ENCODE measurements at regions not wholly inside any gene's neighbourhood (a gene's known extent, or its start where the extent isn't known, plus 50 kb on each side); places are given as distances from the start of the nearest gene placed in this dataset.
"Not testable (repeated sequence)": the region's sequence is repeated elsewhere in the genome, so short reads cannot be mapped to it uniquely, and the experiment has no call there.

DNA sequence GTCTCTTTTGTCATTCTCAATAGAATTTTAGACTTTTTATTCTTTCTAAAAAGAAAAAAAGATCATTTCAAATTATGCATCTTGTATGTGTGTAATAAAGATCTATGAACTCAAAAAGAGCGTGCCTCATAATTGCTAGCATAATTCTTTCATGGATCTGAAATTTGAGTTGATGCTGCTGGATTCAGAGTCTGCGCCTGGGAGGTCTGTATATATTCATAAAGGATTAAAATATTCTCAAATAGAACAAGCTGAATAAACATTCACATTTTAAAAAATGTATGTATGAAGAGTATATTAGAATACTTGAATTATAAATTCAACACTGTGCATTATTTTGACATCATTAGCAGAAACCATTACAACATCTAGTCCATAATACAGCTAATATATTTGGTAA lies 297.8 kb upstream of the GRAMD2B start:
- H3K27ac ChIP-seq (ENCODE audit: low read depth in 1 of 2, low read length in 2 of 2) = no peak overlapping the region
- Mint-ChIP-seq H3K36me3 (ENCODE audit: low read depth) (no peaks in the 10 kb centered on the region), H3K27me3 (no peaks in the 10 kb centered on the region), H3K4me3 (no peak overlapping the region), H3K27ac (no peak overlapping the region), H3K4me1 (ENCODE audit: low read depth) (no peaks in the 10 kb centered on the region), H3K9me3 (peaks cover 2% of the 10 kb centered on the region)
- no peak overlapping the region for H3K4me3 ChIP-seq (ENCODE audit: low read length)
- TF ChIP-seq, protein P1, sequence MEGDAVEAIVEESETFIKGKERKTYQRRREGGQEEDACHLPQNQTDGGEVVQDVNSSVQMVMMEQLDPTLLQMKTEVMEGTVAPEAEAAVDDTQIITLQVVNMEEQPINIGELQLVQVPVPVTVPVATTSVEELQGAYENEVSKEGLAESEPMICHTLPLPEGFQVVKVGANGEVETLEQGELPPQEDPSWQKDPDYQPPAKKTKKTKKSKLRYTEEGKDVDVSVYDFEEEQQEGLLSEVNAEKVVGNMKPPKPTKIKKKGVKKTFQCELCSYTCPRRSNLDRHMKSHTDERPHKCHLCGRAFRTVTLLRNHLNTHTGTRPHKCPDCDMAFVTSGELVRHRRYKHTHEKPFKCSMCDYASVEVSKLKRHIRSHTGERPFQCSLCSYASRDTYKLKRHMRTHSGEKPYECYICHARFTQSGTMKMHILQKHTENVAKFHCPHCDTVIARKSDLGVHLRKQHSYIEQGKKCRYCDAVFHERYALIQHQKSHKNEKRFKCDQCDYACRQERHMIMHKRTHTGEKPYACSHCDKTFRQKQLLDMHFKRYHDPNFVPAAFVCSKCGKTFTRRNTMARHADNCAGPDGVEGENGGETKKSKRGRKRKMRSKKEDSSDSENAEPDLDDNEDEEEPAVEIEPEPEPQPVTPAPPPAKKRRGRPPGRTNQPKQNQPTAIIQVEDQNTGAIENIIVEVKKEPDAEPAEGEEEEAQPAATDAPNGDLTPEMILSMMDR (IDR thresholded peaks at IDR 0.05) = no peak
- no peak for ATAC-seq (ENCODE audit: poor library complexity)
- intact Hi-C loops (cut with DNase I, micrococcal nuclease) = no loop called here
- H3K36me3 ChIP-seq (ENCODE audit: insufficient read depth, low read length) = no peaks in the 10 kb centered on the region
- H3K9me3 ChIP-seq (ENCODE audit: control insufficient read depth in 1 of 2, insufficient read depth in 1 of 2, low read length in 2 of 2) = peaks cover 0 to 8% of the 10 kb centered on the region in 2 experiments
- POLR2A ChIA-PET = no interaction called here
- H3K4me1 ChIP-seq (ENCODE audit: insufficient read depth, low read length) = no peaks in the 10 kb centered on the region
- CTCF ChIA-PET = no interaction called here
- H3K27me3 ChIP-seq (ENCODE audit: control insufficient read depth in 1 of 2, insufficient read depth in 2 of 2, low read length in 2 of 2) = no peaks in the 10 kb centered on the region
- DNase-seq = no peak

DNA sequence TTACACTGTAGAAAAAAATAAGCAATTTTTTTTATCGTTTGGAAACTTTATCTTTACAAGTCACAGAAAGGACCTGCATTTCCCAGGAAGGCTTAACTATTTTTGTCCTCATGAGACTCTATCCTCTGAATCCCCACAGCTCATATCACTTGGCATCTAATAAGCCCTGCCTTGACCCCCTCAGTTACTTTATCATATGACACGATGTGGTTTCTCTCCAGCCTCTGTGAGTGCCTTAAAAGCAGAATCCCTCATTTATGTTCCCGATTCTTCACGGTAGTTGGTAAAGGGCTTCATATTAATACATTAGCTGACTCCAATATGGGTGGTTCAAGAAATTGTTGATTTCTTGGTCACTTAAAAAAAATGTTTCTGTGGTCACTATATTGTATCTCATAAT lies 296.6 kb upstream of the GRAMD2B start:
- Mint-ChIP-seq H3K36me3 (ENCODE audit: low read depth) (no peaks in the 10 kb centered on the region), H3K27me3 (no peaks in the 10 kb centered on the region), H3K9me3 (peaks cover 5% of the 10 kb centered on the region), H3K4me3 (no peak overlapping the region), H3K27ac (no peak overlapping the region), H3K4me1 (ENCODE audit: low read depth) (no peaks in the 10 kb centered on the region)
- ATAC-seq (ENCODE audit: poor library complexity) (no peak), DNase-seq (no peak)
- H3K27me3 ChIP-seq (ENCODE audit: control insufficient read depth in 1 of 2, insufficient read depth in 2 of 2, low read length in 2 of 2) = no peaks in the 10 kb centered on the region
- H3K27ac ChIP-seq (ENCODE audit: low read depth in 1 of 2, low read length in 2 of 2) = no peak overlapping the region
- H3K4me1 ChIP-seq (ENCODE audit: insufficient read depth, low read length) = no peaks in the 10 kb centered on the region
- CTCF ChIA-PET = no interaction called here
- H3K9me3 ChIP-seq (ENCODE audit: control insufficient read depth in 1 of 2, insufficient read depth in 1 of 2, low read length in 2 of 2) = peaks cover 0 to 5% of the 10 kb centered on the region in 2 experiments
- no peaks in the 10 kb centered on the region for H3K36me3 ChIP-seq (ENCODE audit: insufficient read depth, low read length)
- intact Hi-C loops (cut with DNase I, micrococcal nuclease) = no loop called here
- H3K4me3 ChIP-seq (ENCODE audit: low read length) = no peak overlapping the region
- POLR2A ChIA-PET = no interaction called here
- TF ChIP-seq, protein P1 (IDR thresholded peaks at IDR 0.05) = no peak

DNA sequence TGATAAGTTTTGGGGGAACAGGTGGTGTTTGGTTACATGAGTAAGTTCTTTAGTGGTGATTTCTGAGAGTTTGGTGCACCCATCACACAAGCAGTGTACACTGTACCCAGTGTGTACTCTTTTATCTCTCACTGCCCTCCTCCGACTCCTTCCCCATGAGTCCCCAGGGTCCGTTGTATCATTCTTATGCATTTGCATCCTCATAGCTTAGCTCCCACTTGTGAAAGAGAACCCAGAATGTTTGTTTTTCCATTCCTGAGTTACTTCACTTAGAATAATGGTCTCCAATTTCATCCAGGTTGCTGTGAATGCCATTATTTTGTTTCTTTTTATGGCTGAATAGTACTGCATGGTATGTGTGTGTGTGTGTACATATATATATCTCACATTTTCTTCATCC lies 295.8 kb upstream of the GRAMD2B start:
- H3K4me1 ChIP-seq (ENCODE audit: insufficient read depth, low read length); H3K4me3 Mint-ChIP-seq; DNase-seq; H3K36me3 ChIP-seq (ENCODE audit: insufficient read depth, low read length); H3K4me1 Mint-ChIP-seq (ENCODE audit: low read depth); ATAC-seq (ENCODE audit: poor library complexity); H3K9me3 ChIP-seq (ENCODE audit: control insufficient read depth in 1 of 2, insufficient read depth in 1 of 2, low read length in 2 of 2); H3K36me3 Mint-ChIP-seq (ENCODE audit: low read depth); POLR2A ChIA-PET; H3K4me3 ChIP-seq (ENCODE audit: low read length); CTCF ChIA-PET; intact Hi-C loops (cut with DNase I, micrococcal nuclease); H3K27ac ChIP-seq (ENCODE audit: low read depth in 1 of 2, low read length in 2 of 2); H3K27me3 ChIP-seq (ENCODE audit: control insufficient read depth in 1 of 2, insufficient read depth in 2 of 2, low read length in 2 of 2); H3K27me3 Mint-ChIP-seq; H3K27ac Mint-ChIP-seq; H3K9me3 Mint-ChIP-seq: not testable (repeated sequence)

DNA sequence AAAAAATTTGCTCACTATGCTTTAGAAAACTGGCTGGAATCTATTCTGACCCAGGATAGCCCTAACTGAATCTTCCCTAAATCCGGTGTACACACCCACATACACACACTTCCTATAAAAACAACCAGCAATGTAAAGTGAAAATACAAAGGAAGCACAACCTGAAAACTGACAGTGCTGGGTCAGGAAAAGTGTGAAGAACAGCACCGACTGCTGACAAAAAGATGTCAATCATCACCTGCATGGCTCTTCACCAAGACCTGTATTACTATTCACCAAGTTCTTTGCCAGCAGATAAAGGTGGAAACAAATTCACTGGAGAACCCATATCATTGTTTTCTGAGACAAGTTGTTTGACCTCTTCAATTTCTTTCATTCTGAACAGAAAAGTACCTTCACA lies 293.8 kb upstream of the GRAMD2B start:
- Histone ChIP-seq H3K27me3 (ENCODE audit: control insufficient read depth in 1 of 2, insufficient read depth in 2 of 2, low read length in 2 of 2) (no peaks in the 10 kb centered on the region), H3K9me3 (ENCODE audit: control insufficient read depth in 1 of 2, insufficient read depth in 1 of 2, low read length in 2 of 2) (peaks cover 0 to 5% of the 10 kb centered on the region in 2 experiments), H3K4me1 (ENCODE audit: insufficient read depth, low read length) (no peaks in the 10 kb centered on the region), H3K36me3 (ENCODE audit: insufficient read depth, low read length) (no peaks in the 10 kb centered on the region), H3K4me3 (ENCODE audit: low read length) (no peak overlapping the region), H3K27ac (ENCODE audit: low read depth in 1 of 2, low read length in 2 of 2) (no peak overlapping the region)
- no peak for ATAC-seq (ENCODE audit: poor library complexity)
- no peaks in the 10 kb centered on the region for H3K36me3 Mint-ChIP-seq (ENCODE audit: low read depth)
- CTCF ChIA-PET = no interaction called here
- POLR2A ChIA-PET = no interaction called here
- H3K4me3 Mint-ChIP-seq = no peak overlapping the region
- H3K9me3 Mint-ChIP-seq = peaks cover 7% of the 10 kb centered on the region
- no peak overlapping the region for H3K27ac Mint-ChIP-seq
- H3K4me1 Mint-ChIP-seq (ENCODE audit: low read depth) = no peaks in the 10 kb centered on the region
- TF ChIP-seq, protein P1 (IDR thresholded peaks at IDR 0.05) = no peak
- no peaks in the 10 kb centered on the region for H3K27me3 Mint-ChIP-seq
- no peak for DNase-seq
- intact Hi-C loops (cut with DNase I, micrococcal nuclease) = no loop called here

All from CD4-positive, alpha-beta T cell (primary cell).